ENCODE measurements at regions not wholly inside any gene's neighbourhood (a gene's known extent, or its start where the extent isn't known, plus 50 kb on each side); places are given as distances from the start of the nearest gene placed in this dataset.

- no peak for TF ChIP-seq CTCF (IDR thresholded peaks at IDR 0.05; ENCODE audit: low read depth, low read length)
- TF ChIP-seq EZH2phosphoT487 (IDR thresholded peaks at IDR 0.05; ENCODE audit: low read depth): no peak
Measured at GRCh38 chr10:59082249-59082648, 94.2 kb upstream of the PHYHIPL start.

Data from OCI-LY3 (cell line).